Ishikawa (cell line): ENCODE measurements at regions not wholly inside any gene's neighbourhood (a gene's known extent, or its start where the extent isn't known, plus 50 kb on each side); places are given as distances from the start of the nearest gene placed in this dataset.

Source experiments
- EP300 ChIP-seq: IDR thresholded peaks from 2 replicates; pipeline ENCODE4 v1.6.1; 2012; ENCODE audit warnings: borderline replicate concordance
- FOXM1 ChIP-seq: IDR thresholded peaks from 2 replicates; pipeline ENCODE4 v1.6.1; 2012; ENCODE audit warnings: low read depth, borderline replicate concordance
- NFIC ChIP-seq: IDR thresholded peaks from 2 replicates; pipeline ENCODE4 v1.6.1; 2012

- no peak for TF ChIP-seq FOXM1
- TF ChIP-seq NFIC, result no peak
- no peak for TF ChIP-seq EP300
Measured at GRCh38 chr10:47183704-47184041, 116.3 kb upstream of the GDF10 start.
